T-cell (primary cell): ENCODE measurements at regions not wholly inside any gene's neighbourhood (a gene's known extent, or its start where the extent isn't known, plus 50 kb on each side); places are given as distances from the start of the nearest gene placed in this dataset.

Source experiments
- ATAC-seq, 4 experiments: fragments of 200-7000 bp in 3 of 4; fragments of 150-1000 bp in 1 of 4; cut with Tn5 transposase; replicated peaks in 1 of 4; 1 replicate in 3 of 4; 2 replicates in 1 of 4; pipeline ENCODE4 v1.10.0; 2021; ENCODE audit warnings: moderate library complexity in 3 of 4, mild to moderate bottlenecking in 2 of 4, moderate number of reproducible peaks in 1 of 4
- CTCF ChIA-PET, 2 donors: fragments of 300-600 bp; sonication (Branson Sonifier 250); formaldehyde crosslinking; loops; one replicate each; lab custom pipeline; 2022; ENCODE audit warnings: antibody characterized with exemption in 2 of 2; lab: Charles Lee
- POLR2A ChIA-PET, 2 donors: fragments of 300-600 bp; sonication (Branson Sonifier 250); formaldehyde crosslinking; loops; one replicate each; lab custom pipeline; 2022; ENCODE audit warnings: antibody characterized with exemption in 2 of 2; lab: Charles Lee
- DNase-seq, 35 experiments: peaks; one replicate each; pipeline versions ENCODE4 v3.0.0 to v3.0.0-alpha.2; 2013 to 2023
- H3K27ac ChIP-seq: one replicate; pipeline ENCODE4 v1.5.1; 2013; ENCODE audit warnings: low read length
- H3K27me3 ChIP-seq, 2 experiments: replicated peaks in 1 of 2; 1 replicate in 1 of 2; 2 replicates in 1 of 2; pipeline versions ENCODE4 v1.6.1 to v1.7.0; 2013; ENCODE audit warnings: low read length in 1 of 2, mixed read lengths in 1 of 2; ENCODE audit not compliant: control insufficient read depth in 2 of 2, insufficient read depth in 2 of 2; ENCODE audit errors: extremely low read depth in 1 of 2
- H3K36me3 ChIP-seq, 2 donors: 1 replicate in 1 of 2; 2 replicates in 1 of 2; pipeline versions ENCODE4 v1.6.1 to v1.7.0; 2013; ENCODE audit warnings: low read length in 1 of 2; ENCODE audit not compliant: control insufficient read depth in 2 of 2, insufficient read depth in 1 of 2; ENCODE audit errors: extremely low read depth in 1 of 2
- H3K4me1 ChIP-seq, 2 experiments: 1 replicate in 1 of 2; 2 replicates in 1 of 2; pipeline versions ENCODE4 v1.6.1 to v1.7.0; 2013; ENCODE audit warnings: low read length in 2 of 2, mixed read lengths in 1 of 2; ENCODE audit not compliant: insufficient read depth in 2 of 2, control insufficient read depth in 1 of 2; ENCODE audit errors: extremely low read depth in 1 of 2
- H3K4me3 ChIP-seq, 2 donors: 1 replicate in 1 of 2; 2 replicates in 1 of 2; pipeline versions ENCODE4 v1.5.1 to v1.7.0; 2013; ENCODE audit warnings: mild to moderate bottlenecking in 2 of 2, low read length in 1 of 2, moderate library complexity in 1 of 2; ENCODE audit not compliant: control insufficient read depth in 1 of 2; ENCODE audit errors: extremely low read depth in 1 of 2
- H3K9me3 ChIP-seq: 2 replicates; pipeline ENCODE4 v1.7.0; 2013
- H3K27ac Mint-ChIP-seq, 2 donors: one replicate each; pipeline ENCODE4 v1.8.0; 2020 to 2021; ENCODE audit warnings: mild to moderate bottlenecking in 2 of 2, mixed read lengths in 2 of 2
- H3K27me3 Mint-ChIP-seq, 2 donors: one replicate each; pipeline ENCODE4 v1.8.0; 2021 to 2022; ENCODE audit warnings: mixed read lengths in 2 of 2
- H3K36me3 Mint-ChIP-seq: one replicate; pipeline ENCODE4 v1.8.0; 2021; ENCODE audit warnings: mixed read lengths
- H3K4me1 Mint-ChIP-seq, 3 donors: one replicate each; pipeline ENCODE4 v1.8.0; 2020 to 2022; ENCODE audit warnings: mixed read lengths in 3 of 3, mild to moderate bottlenecking in 1 of 3
- H3K4me3 Mint-ChIP-seq, 3 donors: one replicate each; pipeline ENCODE4 v1.8.0; 2020 to 2022; ENCODE audit warnings: mild to moderate bottlenecking in 3 of 3, mixed read lengths in 3 of 3, moderate library complexity in 3 of 3
- H3K9me3 Mint-ChIP-seq, 3 donors: one replicate each; pipeline ENCODE4 v1.8.0; 2020 to 2022; ENCODE audit warnings: mixed read lengths in 3 of 3
- WGBS: methylation state at CpG from one replicate; pipeline ENCODE4 v1.1.5; 2013; ENCODE audit warnings: missing lambda C conversion rate; ENCODE audit not compliant: insufficient coverage; 5-methylcytosine and 5-hydroxymethylcytosine counted together

- Mint-ChIP-seq H3K4me1 (no peaks in the 10 kb centered on the region), H3K36me3 (no peaks in the 10 kb centered on the region), H3K27ac (no peak overlapping the region), H3K4me3 (no peak overlapping the region), H3K27me3 (peaks cover 2 to 18% of the 10 kb centered on the region in 2 donors), H3K9me3 (peaks cover 2 to 5% (median 4%) of the 10 kb centered on the region in 3 donors)
- ChIA-PET CTCF (no interaction called here), POLR2A (no interaction called here)
- H3K9me3 ChIP-seq, result no peaks in the 10 kb centered on the region
- H3K27ac ChIP-seq, result no peak overlapping the region
- no peak overlapping the region for H3K4me3 ChIP-seq
- H3K36me3 ChIP-seq, result no peaks in the 10 kb centered on the region
- no peaks in the 10 kb centered on the region for H3K27me3 ChIP-seq
- WGBS, result no CpG with 5 or more reads among the region's 3 CpGs
- no peaks in the 10 kb centered on the region for H3K4me1 ChIP-seq
- DNase-seq (no peak), ATAC-seq (no peak)
Measured at GRCh38 chrX:129077424-129078170, 445.7 kb downstream of the SMARCA1 start.

DNA sequence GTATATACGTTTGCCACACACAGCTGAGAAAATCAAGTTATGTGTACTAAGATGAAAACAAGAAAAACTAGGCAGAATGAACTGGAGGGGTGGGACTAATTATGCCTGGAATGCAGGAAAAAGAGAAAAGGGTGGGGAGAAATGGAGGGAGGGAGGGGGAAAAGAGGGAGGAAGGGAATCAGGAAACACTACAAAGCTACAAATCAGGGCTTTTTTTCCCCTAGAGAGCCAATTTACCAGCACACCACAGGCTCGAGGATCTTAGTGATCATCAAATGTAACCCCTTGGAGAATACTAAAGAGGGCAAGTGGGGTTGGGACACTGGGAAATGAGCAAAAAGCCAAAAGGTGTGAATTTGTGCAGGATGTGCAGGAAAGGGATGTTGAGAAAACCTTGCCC, 451.9 kb downstream of the SMARCA1 start:
- POLR2A ChIA-PET, result no interaction called here
- DNase-seq (no peak), ATAC-seq (no peak)
- no CpG with 5 or more reads among the region's 2 CpGs for WGBS
- Histone ChIP-seq H3K27me3 (no peaks in the 10 kb centered on the region), H3K4me3 (no peak overlapping the region), H3K9me3 (no peaks in the 10 kb centered on the region), H3K4me1 (no peaks in the 10 kb centered on the region), H3K27ac (no peak overlapping the region), H3K36me3 (no peaks in the 10 kb centered on the region)
- Mint-ChIP-seq H3K4me1 (no peaks in the 10 kb centered on the region), H3K4me3 (no peak overlapping the region), H3K27me3 (peaks cover 2 to 13% of the 10 kb centered on the region in 2 donors), H3K36me3 (no peaks in the 10 kb centered on the region), H3K27ac (no peak overlapping the region), H3K9me3 (no peaks in the 10 kb centered on the region)
- CTCF ChIA-PET, result no interaction called here

GRCh38 chrX:129065895-129066294, 457.4 kb downstream of the SMARCA1 start:
- no peaks in the 10 kb centered on the region for H3K9me3 Mint-ChIP-seq
- WGBS, result no CpG with 5 or more reads among the region's 1 CpG
- H3K27ac Mint-ChIP-seq, result no peak overlapping the region
- no peak overlapping the region for H3K4me3 ChIP-seq
- no peak for DNase-seq
- H3K36me3 Mint-ChIP-seq, result no peaks in the 10 kb centered on the region
- H3K27ac ChIP-seq, result no peak overlapping the region
- no peaks in the 10 kb centered on the region for H3K4me1 Mint-ChIP-seq
- ATAC-seq, result no peak
- no peak overlapping the region for H3K4me3 Mint-ChIP-seq
- peaks cover 0 to 9% of the 10 kb centered on the region in 2 donors for H3K27me3 Mint-ChIP-seq
- no peaks in the 10 kb centered on the region for H3K36me3 ChIP-seq
- no peaks in the 10 kb centered on the region for H3K4me1 ChIP-seq
- ChIA-PET CTCF (no interaction called here), POLR2A (no interaction called here)
- H3K9me3 ChIP-seq, result no peaks in the 10 kb centered on the region
- H3K27me3 ChIP-seq, result no peaks in the 10 kb centered on the region

- H3K36me3 Mint-ChIP-seq, result no peaks in the 10 kb centered on the region
- no peak overlapping the region for H3K27ac ChIP-seq
- ATAC-seq (no peak), DNase-seq (no peak)
- WGBS, result no CpG with 5 or more reads among the region's 1 CpG
- H3K9me3 Mint-ChIP-seq, result no peaks in the 10 kb centered on the region
- ChIA-PET CTCF (no interaction called here), POLR2A (no interaction called here)
- no peaks in the 10 kb centered on the region for H3K27me3 ChIP-seq
- no peaks in the 10 kb centered on the region for H3K9me3 ChIP-seq
- H3K4me3 Mint-ChIP-seq, result no peak overlapping the region
- peaks cover 0 to 27% of the 10 kb centered on the region in 2 donors for H3K27me3 Mint-ChIP-seq
- H3K27ac Mint-ChIP-seq, result no peak overlapping the region
- no peak overlapping the region for H3K4me3 ChIP-seq
- H3K36me3 ChIP-seq, result no peaks in the 10 kb centered on the region
- H3K4me1 ChIP-seq, result no peaks in the 10 kb centered on the region
- no peaks in the 10 kb centered on the region for H3K4me1 Mint-ChIP-seq
Measured at GRCh38 chrX:129058405-129058804, 464.9 kb downstream of the SMARCA1 start.

DNA sequence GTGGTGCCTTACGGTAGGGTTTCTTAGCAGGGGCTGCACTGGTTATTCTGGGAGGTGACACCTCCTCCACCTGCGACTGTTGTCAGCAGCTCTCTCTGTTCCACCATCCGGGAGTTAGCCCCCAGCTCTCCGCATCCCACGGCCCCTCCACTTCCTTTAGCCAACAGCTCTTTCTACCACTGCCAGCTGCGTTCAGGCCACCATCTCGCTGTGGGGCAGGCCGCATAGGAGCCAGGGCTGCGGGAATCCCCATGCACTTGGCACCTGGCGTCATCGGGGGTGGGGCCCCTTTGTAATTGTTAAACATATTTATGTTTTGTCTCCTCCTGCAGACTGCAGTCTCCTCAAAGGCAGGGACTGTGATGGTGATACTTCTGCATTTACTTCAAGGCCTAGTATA, 480.2 kb downstream of the SMARCA1 start:
- no peaks in the 10 kb centered on the region for H3K4me1 ChIP-seq
- no peak for ATAC-seq
- Mint-ChIP-seq H3K4me3 (no peak overlapping the region), H3K27ac (no peak overlapping the region), H3K36me3 (no peaks in the 10 kb centered on the region), H3K9me3 (peaks cover 0 to 4% (median 2%) of the 10 kb centered on the region in 3 donors), H3K27me3 (peaks cover 0 to 9% of the 10 kb centered on the region in 2 donors), H3K4me1 (no peaks in the 10 kb centered on the region)
- no peaks in the 10 kb centered on the region for H3K9me3 ChIP-seq
- no peak for DNase-seq
- POLR2A ChIA-PET, result no interaction called here
- 100% methylated on average over 1 of the region's 11 CpGs for WGBS
- CTCF ChIA-PET, result no interaction called here
- no peaks in the 10 kb centered on the region for H3K27me3 ChIP-seq
- H3K36me3 ChIP-seq, result no peaks in the 10 kb centered on the region
- no peak overlapping the region for H3K4me3 ChIP-seq
- no peak overlapping the region for H3K27ac ChIP-seq

- 93% methylated on average over 3 of the region's 5 CpGs for WGBS
- Histone ChIP-seq H3K27me3 (no peaks in the 10 kb centered on the region), H3K9me3 (no peaks in the 10 kb centered on the region), H3K4me3 (no peak overlapping the region), H3K36me3 (no peaks in the 10 kb centered on the region), H3K27ac (no peak overlapping the region), H3K4me1 (no peaks in the 10 kb centered on the region)
- POLR2A ChIA-PET, result no interaction called here
- H3K4me1 Mint-ChIP-seq, result no peaks in the 10 kb centered on the region
- H3K27me3 Mint-ChIP-seq, result peaks cover 0 to 13% of the 10 kb centered on the region in 2 donors
- DNase-seq, result no peak
- H3K27ac Mint-ChIP-seq, result no peak overlapping the region
- H3K9me3 Mint-ChIP-seq, result peaks cover 0 to 4% (median 2%) of the 10 kb centered on the region in 3 donors
- H3K36me3 Mint-ChIP-seq, result no peaks in the 10 kb centered on the region
- H3K4me3 Mint-ChIP-seq, result no peak overlapping the region
- CTCF ChIA-PET, result no interaction called here
- ATAC-seq, result no peak
Measured at GRCh38 chrX:129041319-129041718, 482.0 kb downstream of the SMARCA1 start.
